Natural killer cell (primary cell): ENCODE measurements at regions not wholly inside any gene's neighbourhood (a gene's known extent, or its start where the extent isn't known, plus 50 kb on each side); places are given as distances from the start of the nearest gene placed in this dataset.

ENCODE experiments used
- ATAC-seq, 3 donors: fragments of 150-1000 bp in 2 of 3; fragments of 200-7000 bp in 1 of 3; cut with Tn5 transposase; 1 replicate in 1 of 3; 2 replicates in 2 of 3; pipeline ENCODE4 v1.10.0; 2021; ENCODE audit warnings: mild to moderate bottlenecking in 2 of 3, moderate library complexity in 2 of 3
- DNase-seq, 2 donors: peaks; one replicate each; pipeline versions ENCODE4 v3.0.0 to v3.0.0-alpha.2; 2013 to 2021; ENCODE audit warnings: mixed read lengths in 1 of 2
- H3K27ac ChIP-seq: one replicate; pipeline ENCODE4 v1.5.1; 2013; ENCODE audit warnings: mild to moderate bottlenecking, low read length
- H3K27me3 ChIP-seq: one replicate; pipeline ENCODE4 v1.6.1; 2013; ENCODE audit warnings: low read length; ENCODE audit not compliant: control insufficient read depth, insufficient read depth
- H3K36me3 ChIP-seq: one replicate; pipeline ENCODE4 v1.6.1; 2013; ENCODE audit warnings: low read length; ENCODE audit not compliant: control insufficient read depth, insufficient read depth
- H3K4me1 ChIP-seq: one replicate; pipeline ENCODE4 v1.6.1; 2013; ENCODE audit warnings: low read length; ENCODE audit not compliant: control insufficient read depth, insufficient read depth
- H3K4me3 ChIP-seq: one replicate; pipeline ENCODE4 v1.5.1; 2013; ENCODE audit warnings: low read length
- H3K9me3 ChIP-seq: one replicate; pipeline ENCODE4 v1.6.1; 2013; ENCODE audit warnings: low read length; ENCODE audit not compliant: control insufficient read depth, insufficient read depth
- H3K27ac Mint-ChIP-seq, 2 donors: one replicate each; pipeline ENCODE4 v1.8.0; 2022; ENCODE audit warnings: mild to moderate bottlenecking in 2 of 2, mixed read lengths in 2 of 2, moderate library complexity in 1 of 2
- H3K27me3 Mint-ChIP-seq, 2 donors: one replicate each; pipeline ENCODE4 v1.8.0; 2022; ENCODE audit warnings: low read depth in 2 of 2, mixed read lengths in 2 of 2
- H3K36me3 Mint-ChIP-seq: one replicate; pipeline ENCODE4 v1.8.0; 2022; ENCODE audit warnings: mixed read lengths
- H3K4me1 Mint-ChIP-seq, 2 donors: one replicate each; pipeline ENCODE4 v1.8.0; 2022; ENCODE audit warnings: mixed read lengths in 2 of 2
- H3K4me3 Mint-ChIP-seq: one replicate; pipeline ENCODE4 v1.8.0; 2022; ENCODE audit warnings: mild to moderate bottlenecking, moderate library complexity, mixed read lengths
- H3K9me3 Mint-ChIP-seq, 2 donors: one replicate each; pipeline ENCODE4 v1.8.0; 2022; ENCODE audit warnings: mixed read lengths in 2 of 2
- CTCF ChIP-seq: fragments of 200-600 bp; IDR thresholded peaks from one replicate; pipeline ENCODE4 v1.8.0; 2022; ENCODE audit warnings: antibody characterized with exemption
- WGBS: methylation state at CpG from one replicate; pipeline ENCODE4 v1.1.7; 2013; ENCODE audit warnings: missing lambda C conversion rate; ENCODE audit not compliant: insufficient coverage; 5-methylcytosine and 5-hydroxymethylcytosine counted together
- intact Hi-C: fragments of 100-400 bp; cut with micrococcal nuclease; formaldehyde crosslinking; loops from one replicate; pipeline ENCODE4 v1.14.2; 2022

DNA sequence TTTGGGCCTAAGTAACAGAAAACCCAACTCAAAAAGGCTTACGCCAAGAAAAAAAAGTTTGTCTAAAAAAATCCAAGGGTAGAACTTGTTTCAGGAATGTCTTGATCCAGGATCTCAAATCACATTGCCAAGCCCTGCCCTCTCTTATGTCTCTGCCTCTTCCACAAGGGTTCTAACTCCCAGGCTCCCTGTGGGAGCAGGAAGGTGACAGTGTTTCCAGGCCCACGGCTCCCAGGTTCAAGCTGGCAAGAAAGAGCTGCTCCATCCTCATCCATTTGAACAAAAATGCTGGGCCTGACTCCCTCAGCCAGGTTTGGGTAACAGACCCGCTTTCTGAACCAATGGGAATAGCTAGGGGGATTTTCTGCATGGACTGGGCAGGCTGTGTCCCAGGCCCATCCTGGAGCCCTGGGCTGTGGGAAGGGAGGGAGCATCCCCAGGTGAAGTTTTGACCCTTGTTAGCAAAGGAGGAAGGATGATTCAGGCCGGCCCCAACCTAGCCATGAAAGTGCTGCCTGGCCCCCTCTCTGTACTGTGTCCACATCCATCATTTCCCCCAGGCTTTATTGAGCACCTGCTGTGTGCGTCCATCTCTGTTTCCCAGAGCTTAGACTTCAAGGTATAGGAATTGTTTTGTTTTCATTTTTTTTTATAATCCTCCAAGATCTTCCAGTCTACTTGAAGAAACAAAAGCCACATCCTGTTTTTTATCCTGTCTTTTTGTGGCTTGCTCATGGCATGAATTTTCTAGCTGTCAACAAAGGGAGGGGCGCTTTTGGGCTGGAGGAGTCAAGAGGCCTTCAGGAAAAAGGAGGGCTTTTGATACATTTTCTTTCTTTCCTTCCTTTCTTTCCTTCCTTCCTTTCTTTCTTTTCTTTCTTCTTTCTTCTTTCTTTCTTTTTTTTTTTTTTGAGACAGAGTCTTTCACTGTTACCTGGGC lies 159.8 kb downstream of the TFAP2C start:
- intact Hi-C loops: no loop called here
- H3K27ac ChIP-seq: no peak overlapping the region
- ATAC-seq (no peak), DNase-seq (no peak)
- WGBS: 82% methylated on average over 5 of the region's 6 CpGs
- no peaks in the 10 kb centered on the region for H3K27me3 ChIP-seq
- Mint-ChIP-seq H3K36me3 (no peaks in the 10 kb centered on the region), H3K9me3 (no peaks in the 10 kb centered on the region), H3K27me3 (peaks cover 0 to 6% of the 10 kb centered on the region in 2 donors), H3K4me3 (no peak overlapping the region), H3K27ac (no peak overlapping the region), H3K4me1 (no peaks in the 10 kb centered on the region)
- H3K9me3 ChIP-seq: no peaks in the 10 kb centered on the region
- no peaks in the 10 kb centered on the region for H3K36me3 ChIP-seq
- TF ChIP-seq CTCF: no peak
- H3K4me3 ChIP-seq: no peak overlapping the region
- H3K4me1 ChIP-seq: no peaks in the 10 kb centered on the region

- no peak for TF ChIP-seq CTCF
- intact Hi-C loops: no loop called here
- no peak for DNase-seq
- peaks cover 0 to 12% of the 10 kb centered on the region in 2 donors for H3K27me3 Mint-ChIP-seq
- Histone ChIP-seq H3K4me1 (no peaks in the 10 kb centered on the region), H3K36me3 (no peaks in the 10 kb centered on the region), H3K4me3 (no peak overlapping the region), H3K27ac (no peak overlapping the region), H3K27me3 (no peaks in the 10 kb centered on the region), H3K9me3 (no peaks in the 10 kb centered on the region)
- no peaks in the 10 kb centered on the region for H3K4me1 Mint-ChIP-seq
- no peaks in the 10 kb centered on the region for H3K36me3 Mint-ChIP-seq
- H3K4me3 Mint-ChIP-seq: no peak overlapping the region
- 89% methylated on average over 7 of the region's 7 CpGs for WGBS
- H3K9me3 Mint-ChIP-seq: no peaks in the 10 kb centered on the region
- no peak for ATAC-seq
- no peak overlapping the region for H3K27ac Mint-ChIP-seq
Measured at GRCh38 chr20:56793916-56794315, 164.8 kb downstream of the TFAP2C start.

DNA sequence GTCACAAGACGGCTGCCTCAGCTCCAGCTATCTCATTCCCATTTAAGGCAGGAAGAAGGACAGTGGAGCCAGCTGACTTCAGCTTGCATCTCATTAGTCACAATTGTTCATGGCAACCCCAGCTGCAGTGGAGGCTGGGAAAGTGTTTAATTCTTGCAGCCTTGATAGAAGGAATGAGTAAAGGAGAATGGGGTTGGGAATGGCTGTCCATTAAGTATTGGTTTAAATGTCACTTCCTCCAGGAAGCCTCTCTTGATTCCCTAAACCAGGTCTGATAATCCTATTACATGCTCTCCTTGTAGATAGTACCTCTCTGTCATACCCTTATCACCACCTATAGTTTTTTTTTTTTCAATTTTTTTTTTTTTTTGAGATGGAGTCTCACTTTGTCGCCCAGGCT lies 166.4 kb downstream of the TFAP2C start:
- 92% methylated on average over 2 of the region's 2 CpGs for WGBS
- no peak overlapping the region for H3K27ac ChIP-seq
- no peaks in the 10 kb centered on the region for H3K27me3 ChIP-seq
- no peaks in the 10 kb centered on the region for H3K36me3 ChIP-seq
- Mint-ChIP-seq H3K4me1 (no peaks in the 10 kb centered on the region), H3K27me3 (peaks cover 0 to 10% of the 10 kb centered on the region in 2 donors), H3K27ac (no peak overlapping the region), H3K4me3 (no peak overlapping the region), H3K9me3 (no peaks in the 10 kb centered on the region), H3K36me3 (no peaks in the 10 kb centered on the region)
- TF ChIP-seq CTCF: no peak
- intact Hi-C loops: no loop called here
- DNase-seq (no peak), ATAC-seq (no peak)
- H3K4me3 ChIP-seq: no peak overlapping the region
- no peaks in the 10 kb centered on the region for H3K9me3 ChIP-seq
- H3K4me1 ChIP-seq: no peaks in the 10 kb centered on the region
